ENCODE measurements at regions not wholly inside any gene's neighbourhood (a gene's known extent, or its start where the extent isn't known, plus 50 kb on each side); places are given as distances from the start of the nearest gene placed in this dataset.
"Not testable (repeated sequence)": the region's sequence is repeated elsewhere in the genome, so short reads cannot be mapped to it uniquely, and the experiment has no call there.

DNA sequence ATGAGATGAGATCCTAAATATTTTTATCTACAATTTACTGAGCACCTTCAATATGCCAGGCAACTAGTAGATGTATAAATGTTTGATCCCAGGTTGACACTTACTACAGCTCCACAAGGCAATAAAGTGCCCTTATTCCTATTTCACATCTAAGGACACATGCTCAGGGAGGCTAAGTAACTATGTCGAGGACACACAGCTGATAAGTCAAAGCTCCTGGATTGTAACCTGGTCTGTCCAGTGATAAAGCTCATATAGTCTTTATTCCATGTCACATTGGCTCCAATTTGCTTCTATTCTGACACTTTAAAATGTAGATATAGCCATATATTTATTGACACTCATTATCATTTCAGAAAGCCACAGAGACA lies 93.8 kb upstream of the BMAL1 start:
- FAIRE-seq = no peak

DNA sequence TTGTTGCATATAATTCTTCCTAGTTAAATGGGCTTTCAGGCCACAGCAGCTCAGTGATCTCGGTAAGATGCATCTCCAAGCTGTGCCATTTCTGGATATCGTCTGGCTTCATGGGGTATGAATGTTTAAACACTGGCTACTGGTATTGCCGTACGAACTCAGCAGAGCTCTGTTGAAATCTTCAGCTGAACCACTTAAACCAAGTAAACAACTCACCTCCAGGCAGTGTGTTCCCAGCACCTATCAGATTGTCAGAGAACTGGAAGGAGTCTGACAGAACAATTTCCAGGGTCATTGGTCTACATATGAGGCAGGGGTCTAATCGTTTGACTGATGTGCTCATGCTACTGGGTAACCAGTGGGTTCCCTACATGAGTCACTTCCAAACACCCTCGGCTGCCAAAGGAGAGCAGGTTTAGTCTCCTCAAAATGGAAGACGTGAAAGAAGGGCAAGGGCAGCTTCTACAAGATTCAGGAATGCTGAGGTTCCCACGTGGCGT lies 93.2 kb upstream of the BMAL1 start:
- FAIRE-seq = no peak

DNA sequence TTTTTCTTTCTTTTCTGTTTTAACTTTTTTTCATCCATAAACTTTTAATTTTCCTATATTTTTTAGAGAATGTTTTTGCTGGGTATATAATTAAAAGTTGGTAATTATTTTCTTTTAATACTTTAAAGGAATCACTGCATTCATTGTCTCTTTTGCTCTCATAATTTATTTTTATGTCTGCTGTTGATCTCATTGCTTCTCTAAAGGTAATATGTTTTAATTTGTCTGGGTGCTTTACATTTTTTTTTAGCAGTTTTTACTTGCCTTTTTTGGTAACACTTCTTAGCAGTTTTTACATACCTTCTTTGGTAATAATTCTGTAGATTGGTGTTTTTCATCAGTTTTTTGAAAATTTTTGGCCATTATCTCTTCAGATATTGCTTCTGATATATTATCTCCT lies 89.4 kb upstream of the BMAL1 start:
- FAIRE-seq = peak; percentile 3

DNA sequence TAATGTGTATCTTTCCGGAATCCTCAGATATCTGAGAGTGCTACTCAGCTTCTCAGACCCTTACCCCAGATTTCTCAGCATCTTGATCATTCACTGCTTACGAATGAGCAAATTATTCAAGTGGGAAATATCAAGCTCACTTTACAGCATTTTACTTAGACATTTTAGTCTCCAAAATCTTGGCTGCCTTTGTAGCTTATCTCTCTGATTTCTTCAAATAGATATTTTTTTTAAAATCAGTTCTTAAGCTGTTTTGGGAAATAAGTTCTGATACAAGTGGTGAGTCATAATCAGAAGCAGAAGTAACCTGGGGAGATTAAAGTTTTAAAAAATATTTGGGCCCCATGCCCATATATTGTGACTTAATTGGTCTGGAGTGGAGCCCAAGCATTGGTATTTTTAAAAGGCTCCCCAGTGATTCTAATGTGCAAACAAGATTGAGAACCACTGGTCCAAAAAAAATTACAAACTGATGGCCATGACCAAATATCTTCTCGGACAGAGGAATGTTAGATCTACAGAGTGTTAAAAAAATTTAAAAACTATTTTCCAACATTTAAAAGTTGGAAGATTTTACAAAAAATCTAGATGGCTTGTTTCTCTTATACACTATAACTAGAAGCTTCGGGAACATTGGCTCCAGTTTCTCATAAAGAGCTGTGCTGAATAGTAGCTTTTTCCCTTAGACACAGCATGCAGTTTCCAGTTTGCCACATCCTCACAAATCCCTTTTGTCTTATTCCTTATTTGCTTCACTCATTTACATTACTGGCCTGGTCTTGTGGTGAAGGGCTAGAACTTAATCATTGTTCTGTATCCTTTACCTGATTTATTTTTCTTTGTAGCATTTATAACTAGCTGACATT lies 87.8 kb upstream of the BMAL1 start:
- FAIRE-seq = no peak

DNA sequence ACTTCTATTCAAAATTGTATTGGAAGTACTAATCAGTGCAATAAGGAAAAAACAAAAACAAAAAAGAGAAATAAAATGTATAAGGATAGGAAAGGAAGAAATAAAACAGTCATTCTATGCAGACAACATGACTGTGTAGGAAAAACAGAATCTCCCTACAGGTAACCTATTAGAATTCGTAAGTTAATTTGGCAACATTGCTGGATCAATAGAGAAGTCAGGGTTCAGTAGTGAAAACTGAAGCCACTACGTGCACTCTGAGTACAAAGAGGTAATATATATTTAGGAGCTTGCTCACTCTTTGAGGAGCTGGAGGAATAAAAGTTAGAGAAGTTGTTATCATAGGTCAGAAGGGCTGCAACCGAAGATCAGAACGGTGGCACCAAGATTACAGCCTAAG lies 84.0 kb upstream of the BMAL1 start:
- no peak for FAIRE-seq

DNA sequence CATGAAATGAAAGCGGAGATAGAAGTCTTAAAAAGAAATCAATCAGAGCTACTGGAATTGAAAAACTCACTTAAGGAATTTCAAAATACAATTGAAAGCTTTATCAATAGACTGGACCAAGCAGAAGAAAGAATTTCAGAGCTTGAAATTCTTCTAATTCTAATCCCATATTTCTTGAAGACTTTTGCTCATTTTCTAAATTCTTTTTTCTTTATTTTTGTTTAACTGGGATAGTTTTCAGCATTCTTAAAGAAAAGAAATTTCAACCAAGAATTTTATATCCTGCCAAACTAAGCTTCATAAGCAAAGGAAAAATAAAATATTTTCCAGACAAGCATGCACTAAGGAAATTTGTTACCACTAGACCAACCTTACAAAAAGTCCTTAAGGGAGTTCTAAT lies 80.2 kb upstream of the BMAL1 start:
- FAIRE-seq = not testable (repeated sequence)

DNA sequence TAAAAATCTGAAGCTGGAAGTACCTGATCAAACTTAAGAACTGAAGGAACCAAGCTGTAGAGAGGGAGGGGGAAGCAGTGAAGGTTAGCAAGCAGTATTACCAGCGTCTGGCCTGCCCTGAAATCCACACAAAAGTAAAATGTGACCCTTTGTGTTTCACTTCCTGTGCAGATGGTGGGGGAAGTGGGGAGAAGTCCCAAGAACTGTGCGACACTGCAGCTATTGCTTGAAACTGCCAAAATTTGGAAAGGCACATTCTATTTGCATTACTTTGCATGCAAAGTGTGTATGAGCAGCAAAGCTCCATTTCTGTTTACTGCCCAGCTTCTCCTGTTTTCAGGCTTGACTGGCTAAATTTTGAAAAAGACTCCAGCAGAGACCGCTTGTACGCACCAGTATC lies 72.1 kb upstream of the BMAL1 start:
- FAIRE-seq = no peak

DNA sequence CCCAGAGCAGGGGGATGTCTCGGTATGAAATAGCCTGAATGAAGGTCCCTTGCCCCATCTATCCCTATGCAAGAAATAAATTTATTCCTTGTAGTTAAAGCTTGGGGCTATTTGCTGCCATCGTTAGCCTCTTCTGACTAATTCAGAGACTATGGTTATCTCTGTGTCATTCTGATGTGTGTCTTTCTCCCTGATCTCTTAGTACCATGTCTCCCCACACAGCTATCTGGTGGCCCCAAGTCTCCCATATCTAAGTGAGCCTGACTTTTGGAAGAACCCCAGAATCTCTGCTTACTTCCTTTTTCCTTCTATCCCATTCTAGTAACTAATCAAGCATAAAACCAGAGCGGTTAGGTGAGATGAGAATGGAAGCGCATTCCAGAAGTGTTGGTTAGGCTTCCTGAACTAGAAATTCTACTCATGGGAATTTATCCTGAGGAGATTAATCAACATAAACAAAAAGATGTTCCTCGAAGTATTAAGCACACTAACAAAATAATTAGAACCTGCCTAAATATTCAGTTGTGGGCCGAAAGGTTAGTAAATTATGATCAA lies 71.4 kb upstream of the BMAL1 start:
- FAIRE-seq = no peak

DNA sequence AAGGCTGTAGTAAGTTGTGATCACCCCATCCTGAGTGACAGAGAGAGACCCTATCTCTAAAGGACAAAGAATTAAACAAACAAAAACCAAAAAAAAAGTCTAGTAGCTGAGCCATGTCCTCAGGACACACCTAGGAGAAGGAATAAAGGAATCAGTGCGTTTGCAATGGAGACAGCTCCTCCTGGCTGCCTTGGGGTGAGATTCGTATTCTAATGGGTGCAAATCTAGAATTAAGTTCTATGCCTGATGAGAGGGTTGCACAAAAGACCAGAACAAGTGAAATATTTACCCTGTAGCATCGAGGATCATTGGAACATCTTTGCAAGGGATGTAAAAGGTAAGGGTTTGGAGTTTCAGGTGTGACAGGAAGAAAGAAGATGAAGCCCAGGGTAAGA lies 70.3 kb upstream of the BMAL1 start:
- FAIRE-seq = no peak

DNA sequence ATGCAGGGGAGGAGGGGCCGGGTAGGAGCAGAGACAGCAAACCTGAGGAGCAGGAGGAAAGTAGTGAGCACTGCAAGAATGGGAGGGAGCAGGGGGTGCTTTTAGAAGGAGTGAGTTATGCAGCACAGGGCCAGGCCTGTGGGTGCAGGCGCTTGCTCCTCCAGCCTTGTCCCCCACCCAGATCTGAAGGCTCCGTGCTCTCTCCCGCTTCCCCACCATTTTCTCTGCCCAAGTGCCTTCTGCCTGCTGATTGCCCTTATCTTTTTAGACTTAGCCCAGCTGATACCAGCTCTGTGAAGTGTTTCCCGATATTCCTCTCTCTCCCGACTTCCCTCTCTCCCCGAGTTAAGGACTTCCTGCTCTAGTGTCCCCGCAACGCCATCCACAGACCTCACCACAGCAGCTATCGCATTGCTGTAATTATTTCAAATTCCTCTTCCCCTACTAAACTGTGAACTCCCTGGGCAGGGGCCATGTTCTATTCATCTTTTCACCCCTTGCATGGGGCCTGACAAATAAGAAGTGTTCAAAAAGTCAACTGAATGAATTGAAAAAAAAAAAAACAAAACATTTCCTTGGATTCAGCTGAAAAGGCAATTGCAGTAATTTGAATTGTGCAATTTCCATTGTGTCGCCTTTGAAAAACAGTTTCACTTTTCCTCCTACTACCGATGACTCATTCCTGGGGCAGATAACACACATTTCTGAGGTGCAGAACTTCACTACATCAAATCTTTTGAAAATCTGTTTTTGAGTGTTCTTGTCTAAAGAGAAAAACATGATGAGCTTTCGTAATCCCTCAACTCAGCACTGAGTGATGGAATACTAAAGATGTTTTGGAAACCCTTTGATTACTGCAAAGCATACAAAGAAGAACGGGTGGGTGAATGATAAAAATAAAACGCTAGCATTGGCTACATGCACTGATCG lies 69.7 kb upstream of the BMAL1 start:
- no peak for FAIRE-seq

DNA sequence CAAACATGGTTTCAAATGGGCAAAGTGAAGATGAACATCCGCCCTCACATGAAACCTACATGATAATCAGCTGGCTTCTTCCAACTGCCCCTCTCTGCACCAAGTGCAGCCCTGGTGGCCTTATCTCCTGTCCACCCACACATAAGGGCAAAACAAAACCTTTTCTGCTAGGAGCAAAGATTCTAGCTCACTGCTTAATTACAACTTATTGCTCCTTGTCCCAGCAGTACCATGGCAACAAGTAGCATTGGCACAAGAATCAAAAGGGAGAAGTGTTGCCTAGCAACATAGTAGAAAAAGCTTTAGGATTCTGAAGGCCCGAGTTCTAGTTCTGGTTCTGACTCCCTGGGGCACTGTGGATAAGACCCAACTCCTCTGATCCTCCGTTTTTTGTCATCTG lies 68.7 kb upstream of the BMAL1 start:
- FAIRE-seq = no peak

DNA sequence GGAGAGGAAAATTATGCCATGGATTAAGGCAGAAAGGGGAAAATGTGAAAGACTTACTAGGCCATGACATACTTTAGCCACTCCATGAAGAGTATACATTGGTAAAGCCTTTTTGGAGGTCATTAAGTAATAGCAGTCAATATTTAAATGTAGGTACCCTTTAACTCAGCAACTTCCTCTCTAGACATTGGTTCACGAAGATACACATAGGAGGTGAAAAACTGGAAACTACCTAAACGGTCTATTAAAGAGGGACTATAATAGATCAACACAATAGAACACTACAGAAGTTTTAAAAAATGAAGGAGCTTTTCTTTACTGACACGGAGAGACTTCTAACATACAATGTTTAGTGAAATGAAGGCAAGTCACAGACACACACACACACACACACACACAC lies 68.2 kb upstream of the BMAL1 start:
- no peak for FAIRE-seq

DNA sequence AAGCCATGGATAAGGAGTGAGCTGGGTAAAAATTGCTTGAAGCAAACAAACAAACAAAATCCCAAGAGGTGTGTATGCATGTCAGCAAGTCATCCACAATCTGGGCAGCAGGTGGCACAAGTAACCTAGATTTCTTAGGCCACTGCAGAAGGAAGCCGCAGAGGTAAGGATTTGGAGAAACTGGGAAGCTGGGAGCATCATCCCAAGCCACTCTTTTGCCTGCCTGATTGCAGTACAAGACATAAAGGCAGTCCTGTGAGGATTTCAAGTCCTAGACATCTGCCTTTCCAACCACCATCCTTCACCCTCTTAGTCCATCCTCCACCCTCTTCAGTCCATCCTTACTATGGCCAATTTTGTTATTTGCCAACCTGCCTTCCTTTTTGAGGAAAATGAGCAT lies 67.2 kb upstream of the BMAL1 start:
- no peak for FAIRE-seq

DNA sequence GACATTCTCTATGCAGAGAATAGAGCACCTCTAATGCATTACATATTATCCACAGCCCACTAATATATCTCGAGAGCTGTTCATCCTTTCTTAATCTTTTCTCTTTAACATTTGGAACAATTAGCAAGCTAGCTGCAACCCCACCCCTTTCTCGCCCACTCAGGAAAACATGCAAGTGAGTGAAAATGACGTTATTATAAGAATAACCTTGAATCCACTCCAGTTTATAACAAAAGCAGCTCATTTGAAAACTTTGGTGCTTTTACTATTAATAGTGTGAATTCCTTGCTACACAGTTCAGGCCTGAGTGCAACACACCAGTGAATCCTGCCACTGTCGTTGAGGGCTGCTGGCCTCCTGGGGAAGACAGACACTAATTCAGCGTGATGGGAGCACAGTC lies 63.3 kb upstream of the BMAL1 start:
- no peak for FAIRE-seq

DNA sequence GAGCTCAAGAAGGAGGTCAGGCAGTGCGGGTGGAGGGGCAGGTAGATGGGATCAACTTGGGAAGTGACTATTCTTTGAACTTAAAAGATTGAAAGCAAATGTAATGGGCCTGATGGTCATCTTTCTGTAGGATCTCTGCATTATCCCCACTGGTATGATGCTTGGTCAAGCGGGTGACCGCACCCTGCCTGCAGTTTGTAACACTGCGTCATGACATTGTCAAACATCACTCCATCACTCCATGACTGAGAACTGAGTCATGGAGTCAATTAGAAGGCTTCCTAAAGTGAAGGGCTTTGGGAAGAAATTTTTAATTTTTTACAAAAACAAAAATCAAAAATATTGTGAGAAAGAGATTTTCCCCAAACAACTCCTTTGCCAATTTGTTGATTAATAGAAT lies 62.4 kb upstream of the BMAL1 start:
- no peak for FAIRE-seq

DNA sequence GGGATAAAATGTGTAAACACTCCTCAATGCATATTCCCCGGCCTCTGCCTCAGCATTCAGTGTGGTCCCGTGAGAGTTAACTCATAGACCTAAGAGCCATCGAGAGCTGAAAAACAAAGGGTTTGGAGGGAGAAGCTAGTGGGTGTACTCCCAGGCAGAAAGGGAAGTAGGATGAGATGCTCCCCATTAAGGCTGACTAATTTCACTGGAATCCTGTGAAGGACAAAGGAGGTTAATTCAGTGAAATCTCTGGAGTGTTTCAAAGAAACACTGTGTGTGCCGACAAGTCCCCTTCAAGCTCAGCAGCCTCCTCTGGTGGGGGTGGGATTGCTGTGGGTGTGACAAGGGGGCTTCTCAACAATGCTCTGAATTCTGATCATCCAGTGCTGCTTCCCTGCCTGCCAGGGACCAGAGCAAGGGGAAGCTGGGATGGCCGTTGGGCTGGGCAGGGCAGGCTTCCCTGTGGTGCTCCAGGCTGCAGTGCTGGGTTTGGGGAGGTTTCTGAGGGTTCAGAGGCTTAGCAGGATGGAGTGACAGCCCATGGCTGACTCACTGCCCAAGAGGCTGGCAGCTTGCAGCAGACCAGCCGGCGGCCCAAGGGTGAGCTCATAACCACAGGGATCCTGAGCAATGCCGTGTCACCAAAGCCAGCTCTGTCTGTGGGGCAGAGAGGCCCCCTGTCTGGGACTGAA lies 61.4 kb upstream of the BMAL1 start:
- no peak for FAIRE-seq

DNA sequence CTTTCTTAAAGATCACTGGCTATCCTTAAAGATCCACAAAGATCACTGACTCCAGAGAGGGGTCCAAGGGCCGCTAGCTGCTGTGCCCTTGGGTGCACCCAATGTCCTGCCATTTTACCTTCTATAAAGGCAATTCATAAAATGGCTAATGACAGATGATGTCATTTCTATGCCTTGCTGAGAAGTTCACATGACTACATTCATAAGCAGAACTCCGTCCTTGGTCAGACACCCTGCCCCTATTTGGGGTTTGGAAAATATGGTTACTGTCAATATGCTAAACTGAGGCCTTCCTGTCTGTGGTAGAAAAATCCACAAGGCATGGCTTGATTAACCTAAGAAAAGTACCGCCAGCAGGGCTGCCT lies 60.9 kb upstream of the BMAL1 start:
- FAIRE-seq = no peak

DNA sequence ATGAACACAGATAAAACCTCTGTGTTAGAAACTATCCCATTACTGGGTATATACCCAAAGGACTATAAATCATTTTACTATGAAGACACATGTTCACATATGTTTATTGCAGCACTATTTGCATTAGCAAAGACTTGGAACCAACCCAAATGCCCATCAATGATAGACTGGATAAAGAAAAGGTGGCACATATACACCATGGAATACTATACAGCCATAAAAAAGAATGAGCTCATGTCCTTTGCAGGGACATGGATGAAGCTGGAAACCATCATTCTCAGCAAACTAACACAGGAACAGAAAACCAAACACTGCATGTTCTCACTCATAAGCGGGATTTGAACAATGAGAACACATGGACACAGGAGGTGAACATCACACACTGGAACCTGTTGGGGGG lies 58.9 kb upstream of the BMAL1 start:
- not testable (repeated sequence) for FAIRE-seq

DNA sequence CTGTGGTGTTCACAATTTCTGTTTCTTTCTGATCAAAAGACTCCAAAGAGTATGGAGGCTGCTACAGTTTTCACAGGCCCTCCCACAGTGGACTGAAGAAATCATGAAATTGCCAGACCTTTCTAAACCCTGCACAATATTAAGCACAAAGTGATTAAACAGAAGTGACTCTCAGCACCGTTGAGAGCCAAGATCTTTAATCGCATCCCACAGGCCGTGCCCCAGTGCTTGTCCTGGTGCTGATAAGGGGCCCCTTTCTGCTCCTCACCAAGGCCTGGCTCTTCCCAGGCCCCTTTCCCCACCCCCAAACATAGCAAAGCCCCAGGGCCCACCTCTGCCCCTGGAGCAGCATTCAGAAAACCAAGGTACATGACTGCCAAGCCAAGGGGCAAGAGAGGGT lies 57.4 kb upstream of the BMAL1 start:
- no peak for FAIRE-seq

DNA sequence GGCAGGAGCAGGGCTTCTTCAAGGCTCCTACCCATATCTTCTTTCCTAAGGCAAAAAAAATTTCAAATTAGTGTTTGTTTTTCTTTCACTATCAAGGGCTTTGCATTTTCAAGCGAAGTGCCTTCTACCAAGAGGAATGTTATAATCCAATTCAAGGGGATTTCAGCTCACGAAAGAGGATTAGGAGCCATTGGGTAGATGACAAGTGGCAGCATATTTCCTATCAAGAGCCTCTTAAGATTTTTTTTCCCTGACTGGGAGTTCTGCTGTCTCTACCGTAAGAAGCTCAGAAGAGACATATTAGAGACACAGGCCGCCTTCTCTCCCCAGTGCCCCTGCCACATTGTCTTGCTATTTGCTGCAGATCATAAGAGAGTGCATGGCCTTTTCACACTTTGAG lies 55.9 kb upstream of the BMAL1 start:
- no peak for FAIRE-seq

DNA sequence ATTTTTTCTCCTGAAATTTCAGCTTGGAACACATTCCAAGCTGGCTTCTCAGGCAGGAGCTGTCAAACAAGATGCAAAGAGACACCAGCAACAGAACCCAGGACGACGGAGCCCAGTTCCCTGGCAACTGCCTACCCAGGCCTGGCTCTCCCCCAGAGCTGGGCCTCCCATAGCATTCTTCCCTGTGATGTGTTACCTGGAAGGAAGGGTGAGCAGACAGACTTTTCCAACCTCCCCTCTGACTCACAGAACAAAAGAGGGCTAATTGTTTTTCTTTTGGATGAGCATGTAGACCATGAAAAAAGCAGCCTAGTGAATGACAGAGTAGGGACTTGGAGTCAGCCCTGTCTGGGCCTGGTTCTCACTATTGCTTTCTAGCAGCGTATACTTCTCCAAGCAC lies 55.3 kb upstream of the BMAL1 start:
- FAIRE-seq = no peak

DNA sequence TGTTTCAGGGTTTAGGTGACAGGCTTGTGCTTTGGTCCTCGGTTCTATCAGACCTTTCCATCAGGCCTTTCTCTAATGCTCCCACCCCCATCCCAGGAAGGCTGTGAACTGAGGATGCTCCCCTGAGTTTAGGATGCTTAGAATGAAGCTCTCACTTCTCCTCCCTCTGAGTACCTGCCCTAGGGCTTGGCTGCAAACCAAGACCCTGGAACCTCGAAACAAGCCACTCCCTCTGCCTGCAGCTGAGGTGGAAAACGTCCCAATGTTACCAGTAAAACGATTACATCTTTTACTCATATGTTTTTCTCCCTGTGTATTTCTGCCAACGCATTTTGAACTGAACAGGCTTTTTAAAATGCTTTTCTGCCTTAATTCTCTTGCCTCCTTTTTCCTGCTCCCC lies 54.5 kb upstream of the BMAL1 start:
- FAIRE-seq = no peak

DNA sequence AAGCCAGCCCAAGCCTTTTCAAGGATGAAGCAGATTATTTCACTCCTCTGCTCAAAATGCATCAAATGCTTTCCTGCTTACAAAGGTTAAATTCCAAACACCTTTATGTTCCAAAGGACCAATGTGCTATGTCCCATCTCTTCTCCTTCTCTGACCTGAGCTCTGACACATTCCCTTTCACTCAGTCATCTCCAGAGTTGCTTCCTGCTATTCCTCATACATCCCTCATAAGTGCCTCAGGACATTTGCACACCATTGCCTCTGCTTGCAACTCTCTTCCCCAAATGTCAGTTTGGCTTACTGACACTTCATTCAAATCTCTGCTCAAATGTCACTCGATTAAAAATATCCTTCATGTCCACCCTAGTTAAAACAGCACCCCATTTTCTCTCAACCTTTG lies 53.3 kb upstream of the BMAL1 start:
- no peak for FAIRE-seq
